ENCODE measurements at regions not wholly inside any gene's neighbourhood (a gene's known extent, or its start where the extent isn't known, plus 50 kb on each side); places are given as distances from the start of the nearest gene placed in this dataset.

DNA sequence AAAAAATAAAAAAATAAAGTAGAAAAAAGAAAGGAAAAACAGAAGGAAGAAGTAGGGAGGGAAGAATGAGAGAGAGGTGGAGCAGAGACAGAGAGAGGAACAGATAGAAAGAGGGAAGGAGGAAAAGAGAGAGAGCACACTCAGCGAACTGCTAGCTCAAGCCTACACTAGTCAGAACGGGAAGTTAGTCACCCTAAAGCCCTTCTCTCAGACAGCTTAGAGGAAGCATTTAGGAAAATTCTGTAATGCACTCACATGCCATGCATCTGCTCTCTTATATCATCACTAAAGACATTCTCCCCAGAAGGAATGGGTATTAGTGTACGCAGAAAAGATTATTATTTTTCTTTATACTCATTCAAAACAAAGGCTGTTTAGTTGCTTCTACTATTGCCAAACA is 68.1 kb upstream of the SULT1C3 start:
- DNase-seq (ENCODE audit: extremely low read depth in 1 of 4, low spot score in 3 of 4) (no peak), ATAC-seq (no peak), FAIRE-seq (no peak)
- H3K79me2 ChIP-seq (ENCODE audit: control insufficient read depth, insufficient read depth, low read length): no peaks in the 10 kb centered on the region
- TF ChIP-seq TEAD4 (IDR thresholded peaks at IDR 0.05; ENCODE audit: low read length) (no peak), TEAD4 (CRISPR knock-in tag; IDR thresholded peaks at IDR 0.05; ENCODE audit: borderline replicate concordance) (no peak), ZNF707 (CRISPR knock-in tag; conservative IDR thresholded peaks at IDR 0.05) (no peak), SP1 (CRISPR knock-in tag; IDR thresholded peaks at IDR 0.05) (no peak), ZHX1 (conservative IDR thresholded peaks at IDR 0.05; ENCODE audit: low read length) (no peak), TCF15 (CRISPR knock-in tag; IDR thresholded peaks at IDR 0.05) (no peak), HIVEP1 (CRISPR knock-in tag; IDR thresholded peaks at IDR 0.05) (no peak), ZFP36 (IDR thresholded peaks at IDR 0.05; ENCODE audit: low read depth, low read length, partially characterized antibody) (no peak), CLOCK (CRISPR knock-in tag; IDR thresholded peaks at IDR 0.05; ENCODE audit: borderline replicate concordance) (no peak)
- TF ChIP-seq, protein P1, sequence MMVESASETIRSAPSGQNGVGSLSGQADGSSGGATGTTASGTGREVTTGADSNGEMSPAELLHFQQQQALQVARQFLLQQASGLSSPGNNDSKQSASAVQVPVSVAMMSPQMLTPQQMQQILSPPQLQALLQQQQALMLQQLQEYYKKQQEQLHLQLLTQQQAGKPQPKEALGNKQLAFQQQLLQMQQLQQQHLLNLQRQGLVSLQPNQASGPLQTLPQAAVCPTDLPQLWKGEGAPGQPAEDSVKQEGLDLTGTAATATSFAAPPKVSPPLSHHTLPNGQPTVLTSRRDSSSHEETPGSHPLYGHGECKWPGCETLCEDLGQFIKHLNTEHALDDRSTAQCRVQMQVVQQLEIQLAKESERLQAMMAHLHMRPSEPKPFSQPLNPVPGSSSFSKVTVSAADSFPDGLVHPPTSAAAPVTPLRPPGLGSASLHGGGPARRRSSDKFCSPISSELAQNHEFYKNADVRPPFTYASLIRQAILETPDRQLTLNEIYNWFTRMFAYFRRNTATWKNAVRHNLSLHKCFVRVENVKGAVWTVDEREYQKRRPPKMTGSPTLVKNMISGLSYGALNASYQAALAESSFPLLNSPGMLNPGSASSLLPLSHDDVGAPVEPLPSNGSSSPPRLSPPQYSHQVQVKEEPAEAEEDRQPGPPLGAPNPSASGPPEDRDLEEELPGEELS (CRISPR knock-in tag; IDR thresholded peaks at IDR 0.05; ENCODE audit: borderline replicate concordance): no peak
- no peak overlapping the region for H3K4me2 ChIP-seq (ENCODE audit: insufficient read depth, low read length)
- no peaks in the 10 kb centered on the region for H3K9me1 ChIP-seq (ENCODE audit: control insufficient read depth, insufficient read depth, low read length)
- no peak overlapping the region for H3K9ac ChIP-seq (ENCODE audit: insufficient read depth in 1 of 2, low read depth in 2 of 2, low read length in 2 of 2)
- 0% methylated on average over 3 of the region's 3 CpGs for WGBS (ENCODE audit: insufficient coverage, low coverage, missing lambda C conversion rate)
- intact Hi-C loops (cut with micrococcal nuclease) (no loop called here), in situ Hi-C loops (cut with MboI) (no loop called here)
- H3K27me3 ChIP-seq (ENCODE audit: control insufficient read depth in 2 of 2, insufficient read depth in 2 of 2, low read length in 2 of 2): no peaks in the 10 kb centered on the region
- no peak overlapping the region for H2AFZ ChIP-seq (ENCODE audit: low read depth, low read length)
- no peaks in the 10 kb centered on the region for H3K9me3 ChIP-seq (replicated peaks; ENCODE audit: control insufficient read depth, insufficient read depth, low read depth, low read length)
- BruUV-seq (replicated peaks): no TSS peak
- H3K36me3 ChIP-seq (ENCODE audit: control insufficient read depth, insufficient read depth, low read length): no peaks in the 10 kb centered on the region
- H3K27ac ChIP-seq (ENCODE audit: extremely low read depth, low read depth, low read length): no peak overlapping the region
- ChIA-PET POLR2A (no interaction called here), CTCF (ENCODE audit: low intra/inter-chr PET ratio) (no interaction called here)
- no peaks in the 10 kb centered on the region for H3K4me1 ChIP-seq (replicated peaks in 1 of 2; ENCODE audit: control insufficient read depth in 2 of 2, insufficient read depth in 2 of 2, low read length in 2 of 2)
- H3K4me3 ChIP-seq: no peak overlapping the region
- no peaks in the 10 kb centered on the region for H4K20me1 ChIP-seq (replicated peaks; ENCODE audit: control insufficient read depth, insufficient read depth, low read length)
